AG09309 (cell line): ENCODE measurements at regions not wholly inside any gene's neighbourhood (a gene's known extent, or its start where the extent isn't known, plus 50 kb on each side); places are given as distances from the start of the nearest gene placed in this dataset.
"Not testable (repeated sequence)": the region's sequence is repeated elsewhere in the genome, so short reads cannot be mapped to it uniquely, and the experiment has no call there.

Experiments used
- DNase-seq: peaks from one replicate; pipeline ENCODE4 v3.0.0-alpha.2; 2010; ENCODE audit warnings: low read depth
- H3K4me3 ChIP-seq: 2 replicates; pipeline ENCODE4 v1.5.1; 2011; ENCODE audit warnings: mild to moderate bottlenecking, low read depth, low read length, moderate library complexity; ENCODE audit not compliant: control insufficient read depth
- CTCF ChIP-seq: IDR thresholded peaks from 2 replicates; pipeline ENCODE4 v1.5.1; 2011; ENCODE audit warnings: mild to moderate bottlenecking, low read depth, low read length, inconsistent platforms; ENCODE audit not compliant: insufficient read depth, control insufficient read depth; ENCODE audit errors: missing control alignments

DNA sequence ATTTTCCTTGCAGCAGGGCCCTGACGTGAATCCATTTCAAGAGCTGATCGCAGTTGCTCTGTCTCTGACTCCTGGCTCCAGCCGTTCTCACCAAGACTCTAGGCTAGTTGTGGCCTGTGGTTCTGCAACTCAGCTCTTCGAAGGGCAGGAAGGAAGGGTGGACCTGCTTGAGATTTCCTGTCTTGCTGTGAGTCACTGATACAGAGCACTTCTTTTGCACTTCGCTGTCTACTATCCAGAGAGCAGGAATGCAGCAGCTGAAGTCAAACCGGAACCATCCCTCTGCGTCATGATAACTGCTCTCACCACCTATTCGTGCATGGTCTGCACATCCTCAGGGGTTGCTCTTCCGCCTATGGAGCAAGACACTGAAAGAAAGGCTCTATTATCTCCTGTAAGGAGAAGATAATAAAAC lies 59.7 kb downstream of the RAP2B start:
- peak; percentile 96 for DNase-seq
- no peak overlapping the region for H3K4me3 ChIP-seq
- no peak for TF ChIP-seq CTCF

GRCh38 chr3:153226877-153227276 lies 64.9 kb downstream of the RAP2B start:
- H3K4me3 ChIP-seq, DNase-seq: not testable (repeated sequence)

DNA sequence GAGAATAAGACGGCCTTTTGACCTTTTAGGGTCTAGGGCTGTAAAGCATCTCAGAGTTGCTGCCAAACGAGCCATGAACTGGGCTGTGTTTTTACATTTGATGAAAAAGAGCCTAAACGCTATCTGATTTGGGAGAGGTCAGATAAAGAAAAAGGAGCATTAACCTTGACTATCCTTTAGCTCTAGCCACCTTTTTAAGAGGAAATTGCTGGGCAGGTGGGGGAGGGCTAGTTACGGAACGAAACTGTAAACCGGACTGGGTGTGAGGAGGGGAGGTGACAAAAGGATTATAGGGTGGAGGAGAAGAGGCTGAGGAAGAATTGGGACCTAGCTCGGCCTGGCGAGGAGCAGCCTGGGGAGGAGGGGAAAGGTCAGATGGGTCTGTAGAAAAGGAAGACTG lies 68.4 kb downstream of the RAP2B start:
- not testable (repeated sequence) for H3K4me3 ChIP-seq, DNase-seq

DNA sequence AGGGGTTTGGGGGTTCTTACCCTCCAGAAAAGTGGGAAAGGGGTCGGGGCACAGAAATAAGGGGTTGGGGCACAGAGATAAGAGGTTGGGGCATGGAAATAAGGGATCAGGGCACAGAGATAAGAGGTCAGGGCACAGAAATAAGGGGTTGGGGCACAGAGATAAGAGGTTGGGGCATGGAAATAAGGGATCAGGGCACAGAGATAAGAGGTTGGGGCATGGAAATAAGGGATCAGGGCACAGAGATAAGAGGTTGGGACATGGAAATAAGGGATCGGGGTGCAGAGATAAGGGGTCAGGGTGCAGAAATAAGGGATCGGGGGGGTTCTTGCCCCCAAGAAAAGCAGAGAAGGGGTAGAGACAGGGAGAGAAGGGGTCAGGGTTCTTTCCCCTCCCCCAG lies 69.2 kb downstream of the RAP2B start:
- not testable (repeated sequence) for H3K4me3 ChIP-seq, DNase-seq

DNA sequence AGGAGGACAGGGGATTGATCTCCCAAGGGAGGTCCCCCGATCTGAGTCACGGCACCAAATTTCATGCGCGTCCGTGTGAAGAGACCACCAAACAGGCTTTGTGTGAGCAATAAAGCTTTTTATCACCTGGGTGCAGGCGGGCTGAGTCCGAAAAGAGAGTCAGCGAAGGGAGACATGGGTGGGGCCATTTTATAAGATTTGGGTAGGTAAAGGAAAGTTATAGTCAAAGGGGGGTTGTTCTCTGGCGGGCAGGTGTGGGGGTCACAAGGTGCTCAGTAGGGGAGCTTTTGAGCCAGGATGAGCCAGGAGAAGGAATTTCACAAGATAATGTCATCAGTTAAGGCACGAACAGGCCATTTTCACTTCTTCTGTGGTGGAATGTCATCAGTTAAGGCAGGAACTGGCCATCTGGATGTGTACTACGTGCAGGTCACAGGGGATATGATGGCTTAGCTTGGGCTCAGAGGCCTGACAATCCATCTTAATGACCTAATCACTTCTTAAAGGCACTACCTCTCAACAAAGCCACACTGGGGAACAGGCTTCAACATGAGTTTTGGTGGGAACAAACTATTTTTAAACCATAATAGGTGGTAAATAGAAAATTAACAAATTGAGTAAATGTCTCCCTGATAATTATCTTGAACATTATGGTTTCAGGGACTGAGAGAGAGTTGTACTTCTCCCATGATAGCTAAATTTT lies 70.2 kb downstream of the RAP2B start:
- not testable (repeated sequence) for DNase-seq, H3K4me3 ChIP-seq

DNA sequence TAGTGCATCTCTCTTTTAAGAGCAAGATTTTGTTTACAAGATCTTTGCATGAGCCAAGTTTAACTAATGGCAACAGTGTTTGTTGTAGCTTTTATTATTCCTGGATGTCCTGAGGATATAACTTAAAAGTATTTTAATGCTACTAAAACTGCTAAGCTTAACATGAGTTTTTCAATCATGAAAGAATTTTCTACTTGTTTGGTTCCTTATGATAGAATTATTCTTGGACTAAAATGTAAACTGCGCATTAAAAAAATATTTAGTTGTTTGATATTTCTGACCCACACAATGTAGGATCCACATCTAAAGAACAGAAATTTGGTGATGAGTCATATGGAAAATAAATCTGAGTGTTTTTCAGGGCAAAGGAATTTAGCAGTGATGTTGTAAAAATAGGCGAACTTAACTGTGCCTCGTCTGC lies 70.8 kb downstream of the RAP2B start:
- TF ChIP-seq CTCF, result no peak
- no peak overlapping the region for H3K4me3 ChIP-seq
- DNase-seq, result peak; percentile 67

DNA sequence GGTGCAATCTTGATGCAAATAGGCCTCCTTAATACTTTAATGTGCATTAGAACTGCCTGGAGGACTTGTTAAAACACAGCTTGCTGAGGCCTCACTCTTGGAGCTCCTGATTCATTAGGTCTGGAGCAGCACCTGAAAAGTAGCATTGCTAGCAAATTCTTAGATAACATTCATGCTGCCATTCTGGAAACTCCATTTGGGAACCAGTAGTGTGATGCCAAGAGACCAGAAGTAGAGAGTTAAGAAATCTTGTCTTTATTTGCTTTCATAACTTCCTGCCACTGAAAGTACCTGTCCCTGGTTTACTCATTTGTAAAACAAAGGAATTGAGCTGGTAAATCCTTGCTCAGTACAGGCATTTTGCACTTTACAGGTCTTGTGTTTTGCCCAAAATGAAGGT lies 72.0 kb downstream of the RAP2B start:
- H3K4me3 ChIP-seq, result no peak overlapping the region
- TF ChIP-seq CTCF, result no peak
- no peak for DNase-seq

DNA sequence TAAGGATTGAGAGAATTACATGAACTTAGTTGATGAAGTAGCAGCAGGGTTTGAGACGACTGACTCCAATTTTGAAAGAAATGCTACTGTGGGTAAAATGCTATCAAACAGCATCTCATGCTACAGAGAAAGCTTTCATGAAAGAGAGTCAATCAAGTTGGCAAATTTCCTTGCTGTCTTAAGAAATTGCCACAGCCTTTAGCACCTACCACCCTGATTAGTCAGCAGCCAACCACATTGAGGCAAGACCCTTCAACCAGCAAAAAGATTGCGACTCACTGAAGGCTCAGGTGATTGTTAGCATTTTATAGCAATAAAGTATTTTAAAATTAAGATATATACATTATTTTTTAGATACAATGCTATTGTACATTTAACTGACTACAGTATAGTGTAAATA lies 80.9 kb downstream of the RAP2B start:
- no peak overlapping the region for H3K4me3 ChIP-seq
- TF ChIP-seq CTCF, result no peak
- DNase-seq, result no peak

DNA sequence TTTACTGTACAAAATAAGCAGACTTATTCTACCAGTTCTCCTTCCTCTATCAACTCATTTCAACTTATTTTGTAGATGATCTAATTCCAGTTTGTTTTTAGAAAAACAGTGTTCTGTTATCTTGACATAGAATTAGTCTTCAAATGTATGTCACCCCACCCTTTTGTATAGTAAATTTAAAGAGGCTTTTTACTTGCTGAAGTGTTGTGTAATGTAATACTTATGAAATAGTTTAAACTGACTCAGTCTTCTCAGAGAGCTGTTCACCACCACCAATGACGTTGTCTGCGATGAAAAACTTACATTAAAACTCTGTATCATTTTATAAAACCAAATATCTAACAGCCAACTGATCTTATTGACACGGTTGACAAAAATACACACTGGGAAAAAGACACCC lies 82.9 kb downstream of the RAP2B start:
- TF ChIP-seq CTCF, result no peak

More for the DNA sequence above, 82.9 kb downstream of the RAP2B start:
- H3K4me3 ChIP-seq, result no peak overlapping the region
- no peak for DNase-seq
